Spleen (tissue), 11 donors: ENCODE measurements at regions not wholly inside any gene's neighbourhood (a gene's known extent, or its start where the extent isn't known, plus 50 kb on each side); places are given as distances from the start of the nearest gene placed in this dataset.
A peak's percentile ranks its signal among the peaks of the same experiment; 100 is the strongest.

ENCODE experiments used
- DNase-seq: peaks from one replicate; pipeline ENCODE4 v3.0.0-alpha.2; 2020
- H3K27ac ChIP-seq, 8 donors: fragments of 200-600 bp; sonication (generic) in 7 of 8; 1 replicate in 4 of 8; 2 replicates in 4 of 8; pipeline versions ENCODE4 v1.5.0 to v1.8.0; 2016 to 2021; ENCODE audit warnings: inconsistent platforms in 4 of 8, mild to moderate bottlenecking in 4 of 8, moderate library complexity in 1 of 8
- H3K27me3 ChIP-seq, 7 donors: fragments of 200-600 bp; sonication (generic) in 6 of 7; replicated peaks in 1 of 7; 1 replicate in 4 of 7; 2 replicates in 3 of 7; pipeline versions ENCODE4 v1.5.0 to v1.8.0; 2016 to 2021; ENCODE audit warnings: inconsistent platforms in 3 of 7, mild to moderate bottlenecking in 1 of 7
- H3K36me3 ChIP-seq, 6 donors: fragments of 200-600 bp; sonication (generic) in 5 of 6; 1 replicate in 4 of 6; 2 replicates in 2 of 6; pipeline versions ENCODE4 v1.5.0 to v1.8.0; 2016 to 2021; ENCODE audit warnings: inconsistent platforms in 2 of 6
- H3K4me1 ChIP-seq, 6 donors: fragments of 200-600 bp; sonication (generic) in 5 of 6; 1 replicate in 3 of 6; 2 replicates in 3 of 6; pipeline versions ENCODE4 v1.5.0 to v1.8.0; 2016 to 2021; ENCODE audit warnings: inconsistent platforms in 3 of 6
- H3K4me3 ChIP-seq, 8 donors: fragments of 200-600 bp; sonication (generic) in 7 of 8; 1 replicate in 4 of 8; 2 replicates in 4 of 8; pipeline versions ENCODE4 v1.5.0 to v1.8.0; 2016 to 2021; ENCODE audit warnings: inconsistent platforms in 4 of 8, mild to moderate bottlenecking in 4 of 8, moderate library complexity in 2 of 8
- H3K9me3 ChIP-seq, 8 donors: fragments of 200-600 bp; sonication (generic) in 7 of 8; 1 replicate in 4 of 8; 2 replicates in 4 of 8; pipeline versions ENCODE4 v1.5.0 to v1.8.0; 2016 to 2021; ENCODE audit warnings: inconsistent platforms in 4 of 8
- POLR2A ChIP-seq, 3 donors: fragments of 450-650 bp; IDR thresholded peaks; one replicate each; pipeline ENCODE4 v1.5.1; 2017; ENCODE audit warnings: antibody characterized with exemption in 3 of 3, mild to moderate bottlenecking in 1 of 3
- POLR2AphosphoS5 ChIP-seq, 3 donors: sonication (generic); formaldehyde crosslinking; IDR thresholded peaks; one replicate each; pipeline ENCODE4 v1.5.1; 2017; ENCODE audit warnings: antibody characterized with exemption in 3 of 3
- WGBS, 5 donors: extraction: QIAGEN DNeasy Blood & Tissue Kit in 3 of 5; methylation state at CpG; one replicate each; pipeline versions ENCODE4 v1.1.5 to v1.1.7; 2013 to 2018; 5-methylcytosine and 5-hydroxymethylcytosine counted together
- intact Hi-C: fragments of 100-400 bp; cut with DNase I; formaldehyde crosslinking; loops from one replicate; pipeline ENCODE4 v1.15.0; 2023; ENCODE audit warnings: low total_unique reads
- TF ChIP-seq, protein P1 (sequence below), 11 experiments: fragments of 200-600 bp in 7 of 11; fragments of 450-650 bp in 4 of 11; sonication (generic) in 4 of 11; IDR thresholded peaks in 8 of 11; conservative IDR thresholded peaks in 3 of 11; 1 replicate in 7 of 11; 2 replicates in 4 of 11; pipeline versions ENCODE4 v1.4.0 to v1.8.0; 2016 to 2021; ENCODE audit warnings: antibody characterized with exemption in 11 of 11, inconsistent platforms in 4 of 11, mild to moderate bottlenecking in 1 of 11
- donor health status: healthy with polysubstance abuse.
- donor health status: DM: no; HTN: no; CAD: no; lungs with moderate emphysema.
- donor health status: DM: no; HTN: no; CAD: no.
- donor health status: Bipolar disorder and iron deficiency.
- donor health status: healthy.
- donor health status: DM: no; HTN: no; CAD: no.
- donor health status: DM: yes; HTN: yes; CAD: no.

DNA sequence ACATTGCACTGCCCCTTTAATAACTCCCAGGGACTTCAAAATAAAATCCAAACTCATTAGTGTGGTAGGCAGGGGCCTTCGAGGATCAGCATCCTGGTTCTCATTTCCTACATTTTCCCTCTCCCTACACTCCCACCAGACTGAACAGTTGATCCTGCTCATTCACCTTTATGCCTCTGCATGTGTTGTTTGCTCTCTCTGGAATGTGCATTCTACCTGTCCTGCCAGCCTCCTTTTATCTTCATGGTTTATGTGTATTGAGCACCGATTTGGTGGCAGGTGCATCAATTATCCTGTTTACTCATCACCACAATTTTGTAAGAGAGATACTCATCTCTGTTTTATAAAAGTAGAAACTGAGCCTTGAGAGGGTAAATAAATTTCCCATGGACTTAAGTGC is 125.0 kb downstream of the ADSS2 start:
- DNase-seq = no peak
- Histone ChIP-seq H3K4me1 (peaks cover 0 to 40% (median 11%) of the 10 kb centered on the region in 6 donors), H3K27ac (peak overlapping the region in 3 of 8 donors; percentile 85 to 93 (median 87)), H3K9me3 (peaks cover 0 to 14% (median 10%) of the 10 kb centered on the region in 8 donors), H3K27me3 (no peaks in the 10 kb centered on the region), H3K4me3 (no peak overlapping the region), H3K36me3 (no peaks in the 10 kb centered on the region)
- TF ChIP-seq POLR2A (IDR thresholded peaks at IDR 0.05) (no peak), POLR2AphosphoS5 (IDR thresholded peaks at IDR 0.05) (no peak)
- TF ChIP-seq, protein P1, sequence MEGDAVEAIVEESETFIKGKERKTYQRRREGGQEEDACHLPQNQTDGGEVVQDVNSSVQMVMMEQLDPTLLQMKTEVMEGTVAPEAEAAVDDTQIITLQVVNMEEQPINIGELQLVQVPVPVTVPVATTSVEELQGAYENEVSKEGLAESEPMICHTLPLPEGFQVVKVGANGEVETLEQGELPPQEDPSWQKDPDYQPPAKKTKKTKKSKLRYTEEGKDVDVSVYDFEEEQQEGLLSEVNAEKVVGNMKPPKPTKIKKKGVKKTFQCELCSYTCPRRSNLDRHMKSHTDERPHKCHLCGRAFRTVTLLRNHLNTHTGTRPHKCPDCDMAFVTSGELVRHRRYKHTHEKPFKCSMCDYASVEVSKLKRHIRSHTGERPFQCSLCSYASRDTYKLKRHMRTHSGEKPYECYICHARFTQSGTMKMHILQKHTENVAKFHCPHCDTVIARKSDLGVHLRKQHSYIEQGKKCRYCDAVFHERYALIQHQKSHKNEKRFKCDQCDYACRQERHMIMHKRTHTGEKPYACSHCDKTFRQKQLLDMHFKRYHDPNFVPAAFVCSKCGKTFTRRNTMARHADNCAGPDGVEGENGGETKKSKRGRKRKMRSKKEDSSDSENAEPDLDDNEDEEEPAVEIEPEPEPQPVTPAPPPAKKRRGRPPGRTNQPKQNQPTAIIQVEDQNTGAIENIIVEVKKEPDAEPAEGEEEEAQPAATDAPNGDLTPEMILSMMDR (IDR thresholded peaks at IDR 0.05 in 8 of 11, conservative IDR thresholded peaks at IDR 0.05 in 3 of 11) = no peak
- WGBS, 5 donors = 76 to 83% (median 78%) methylated on average over 2 of the region's 2 CpGs
- intact Hi-C loops = no loop called here

GRCh38 chr1:244327533-244327932 is 124.2 kb downstream of the ADSS2 start:
- H3K9me3 ChIP-seq = peaks cover 0 to 14% (median 10%) of the 10 kb centered on the region in 8 donors
- no peaks in the 10 kb centered on the region for H3K36me3 ChIP-seq
- no peak overlapping the region for H3K27ac ChIP-seq
- DNase-seq = no peak
- intact Hi-C loops = no loop called here
- H3K27me3 ChIP-seq = no peaks in the 10 kb centered on the region
- no peak for TF ChIP-seq POLR2AphosphoS5 (IDR thresholded peaks at IDR 0.05)
- TF ChIP-seq POLR2A (IDR thresholded peaks at IDR 0.05) = no peak
- TF ChIP-seq, protein P1 (IDR thresholded peaks at IDR 0.05 in 8 of 11, conservative IDR thresholded peaks at IDR 0.05 in 3 of 11) = no peak
- no peak overlapping the region for H3K4me3 ChIP-seq
- peaks cover 0 to 33% (median 6%) of the 10 kb centered on the region in 6 donors for H3K4me1 ChIP-seq

DNA sequence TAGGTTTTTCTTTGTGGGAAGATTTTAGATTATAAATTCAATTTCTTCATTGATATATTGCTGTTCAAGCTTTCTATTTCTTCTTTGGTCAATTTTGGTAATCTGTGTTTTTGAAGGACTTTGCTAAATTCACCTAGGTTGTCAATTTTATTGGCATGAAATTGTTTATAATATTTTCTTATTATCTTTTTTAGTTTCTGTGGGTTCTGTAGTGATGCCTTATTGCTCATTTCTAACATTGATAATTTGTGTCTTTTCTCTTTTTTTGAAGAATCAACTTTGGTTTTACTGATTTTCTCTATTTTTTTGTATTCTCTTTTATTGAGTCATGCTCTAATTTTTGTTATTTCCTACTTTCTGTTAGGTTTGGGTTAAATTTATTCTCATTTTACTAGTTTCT is 123.2 kb downstream of the ADSS2 start:
- Histone ChIP-seq H3K36me3 (no peaks in the 10 kb centered on the region), H3K9me3 (peaks cover 0 to 14% (median 10%) of the 10 kb centered on the region in 8 donors), H3K27me3 (no peaks in the 10 kb centered on the region), H3K4me3 (no peak overlapping the region), H3K27ac (no peak overlapping the region), H3K4me1 (peaks cover 0 to 23% (median 0%) of the 10 kb centered on the region in 6 donors)
- TF ChIP-seq POLR2A (IDR thresholded peaks at IDR 0.05) = no peak
- TF ChIP-seq, protein P1 (IDR thresholded peaks at IDR 0.05 in 8 of 11, conservative IDR thresholded peaks at IDR 0.05 in 3 of 11) = no peak
- TF ChIP-seq POLR2AphosphoS5 (IDR thresholded peaks at IDR 0.05) = no peak
- no peak for DNase-seq
- intact Hi-C loops = no loop called here

- H3K9me3 ChIP-seq = peaks cover 0 to 14% (median 10%) of the 10 kb centered on the region in 8 donors
- peaks cover 0 to 11% (median 0%) of the 10 kb centered on the region in 6 donors for H3K4me1 ChIP-seq
- no peaks in the 10 kb centered on the region for H3K36me3 ChIP-seq
- no peak overlapping the region for H3K4me3 ChIP-seq
- intact Hi-C loops = no loop called here
- no peak for DNase-seq
- H3K27ac ChIP-seq = no peak overlapping the region
- H3K27me3 ChIP-seq = no peaks in the 10 kb centered on the region
- no peak for TF ChIP-seq POLR2A (IDR thresholded peaks at IDR 0.05)
- TF ChIP-seq, protein P1 (IDR thresholded peaks at IDR 0.05 in 8 of 11, conservative IDR thresholded peaks at IDR 0.05 in 3 of 11) = no peak
- no peak for TF ChIP-seq POLR2AphosphoS5 (IDR thresholded peaks at IDR 0.05)
Observed at GRCh38 chr1:244329591-244330317, 122.0 kb downstream of the ADSS2 start.
